ENCODE measurements at regions not wholly inside any gene's neighbourhood (a gene's known extent, or its start where the extent isn't known, plus 50 kb on each side); places are given as distances from the start of the nearest gene placed in this dataset.

DNA sequence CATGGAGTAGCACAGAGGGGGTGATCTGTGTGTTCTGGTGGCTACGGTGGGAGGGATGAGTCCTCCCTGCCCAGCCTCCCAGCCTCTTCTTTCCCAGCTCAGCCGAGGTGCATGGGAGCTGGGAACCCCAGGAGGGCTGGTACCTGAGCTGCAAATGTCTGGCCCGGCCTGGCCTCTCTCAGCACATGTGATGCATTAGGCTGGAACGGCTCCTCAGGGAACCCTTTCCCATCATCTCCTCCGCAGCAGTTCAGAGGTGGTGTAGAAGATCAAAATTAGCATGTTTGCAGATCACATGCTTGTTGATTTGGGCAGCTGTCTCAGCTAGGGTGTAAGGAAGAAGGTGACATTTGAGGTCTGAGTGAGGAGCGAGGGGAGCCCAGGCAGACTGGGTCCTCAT is 126.6 kb downstream of the EMX2 start:
- FAIRE-seq (no peak), ATAC-seq (no peak), DNase-seq (ENCODE audit: low read depth, low spot score) (no peak)
- no peaks in the 10 kb centered on the region for H4K20me1 ChIP-seq (ENCODE audit: control insufficient read depth, insufficient read depth)
- ChIA-PET SMC1A (ENCODE audit: uncharacterized antibody, unreplicated experiment) (interaction anchor here (1.3 to 1.8 kb wide), 3 partner anchors 12 to 46 kb away, joined by 3 to 7 read pairs (median 4); no protein-coding TSS in a partner anchor), CTCF (interaction anchor here (1.0 kb wide), 1 partner anchor 13 kb away, joined by 3 read pairs; no protein-coding TSS in a partner anchor), RAD21 (ENCODE audit: unreplicated experiment) (interaction anchor here (1.5 kb wide), 1 partner anchor 47 kb away, joined by 4 read pairs; no protein-coding TSS in a partner anchor), POLR2A (no interaction called here)
- no peak overlapping the region for H3K4me2 ChIP-seq (ENCODE audit: control insufficient read depth, insufficient read depth)
- no peak overlapping the region for H3K27ac ChIP-seq (ENCODE audit: control insufficient read depth, insufficient read depth)
- no TSS peak for BruUV-seq (replicated peaks)
- 51% methylated on average over 6 of the region's 6 CpGs for WGBS (ENCODE audit: insufficient coverage, insufficient replicate concordance, low lambda C conversion rate, missing lambda C conversion rate)
- no peaks in the 10 kb centered on the region for H3K79me2 ChIP-seq (ENCODE audit: control insufficient read depth, insufficient read depth, low read length)
- H3K4me3 ChIP-seq: no peak overlapping the region
- H3K9ac ChIP-seq (ENCODE audit: control insufficient read depth, insufficient read depth, low read length): no peak overlapping the region
- H3K9me3 ChIP-seq (replicated peaks; ENCODE audit: control insufficient read depth, insufficient read depth, low read length): no peaks in the 10 kb centered on the region; the same call in 2 of the 3 replicates
- intact Hi-C loops (cut with micrococcal nuclease; ENCODE audit: unreplicated experiment) (no loop called here), in situ Hi-C loops (cut with MboI) (no loop called here)
- no peaks in the 10 kb centered on the region for H3K4me1 ChIP-seq (ENCODE audit: control insufficient read depth, insufficient read depth, low read length)
- no peaks in the 10 kb centered on the region for H3K36me3 ChIP-seq (ENCODE audit: control insufficient read depth in 2 of 2, insufficient read depth in 2 of 2, low read length in 1 of 2)
- no peak overlapping the region for H2AFZ ChIP-seq (ENCODE audit: control insufficient read depth, low read depth, low read length)
- H3K27me3 ChIP-seq (replicated peaks in 1 of 2; ENCODE audit: control insufficient read depth in 2 of 2, insufficient read depth in 2 of 2, low read length in 1 of 2): no peaks in the 10 kb centered on the region
- TF ChIP-seq POU2F2 (IDR thresholded peaks at IDR 0.05; ENCODE audit: borderline replicate concordance, low read depth, low read length): no peak
- no peak for TF ChIP-seq RAD51 (IDR thresholded peaks at IDR 0.05)
- no peak for TF ChIP-seq RUNX3 (IDR thresholded peaks at IDR 0.05; ENCODE audit: low read length)
- no peak for TF ChIP-seq ZNF24 (IDR thresholded peaks at IDR 0.05)
- TF ChIP-seq ETV6 (conservative IDR thresholded peaks at IDR 0.05 in 1 of 2, IDR thresholded peaks at IDR 0.05 in 1 of 2; ENCODE audit: borderline replicate concordance in 1 of 2, low read depth in 1 of 2): no peak
- TF ChIP-seq CREB1 (IDR thresholded peaks at IDR 0.05; ENCODE audit: low read depth): no peak
- TF ChIP-seq REST (IDR thresholded peaks at IDR 0.05; ENCODE audit: low read depth, low read length): no peak
- TF ChIP-seq, protein P1, sequence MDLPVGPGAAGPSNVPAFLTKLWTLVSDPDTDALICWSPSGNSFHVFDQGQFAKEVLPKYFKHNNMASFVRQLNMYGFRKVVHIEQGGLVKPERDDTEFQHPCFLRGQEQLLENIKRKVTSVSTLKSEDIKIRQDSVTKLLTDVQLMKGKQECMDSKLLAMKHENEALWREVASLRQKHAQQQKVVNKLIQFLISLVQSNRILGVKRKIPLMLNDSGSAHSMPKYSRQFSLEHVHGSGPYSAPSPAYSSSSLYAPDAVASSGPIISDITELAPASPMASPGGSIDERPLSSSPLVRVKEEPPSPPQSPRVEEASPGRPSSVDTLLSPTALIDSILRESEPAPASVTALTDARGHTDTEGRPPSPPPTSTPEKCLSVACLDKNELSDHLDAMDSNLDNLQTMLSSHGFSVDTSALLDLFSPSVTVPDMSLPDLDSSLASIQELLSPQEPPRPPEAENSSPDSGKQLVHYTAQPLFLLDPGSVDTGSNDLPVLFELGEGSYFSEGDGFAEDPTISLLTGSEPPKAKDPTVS (IDR thresholded peaks at IDR 0.05; ENCODE audit: low read depth, low read length): no peak

All from GM12878 (cell line).